ENCODE measurements at regions not wholly inside any gene's neighbourhood (a gene's known extent, or its start where the extent isn't known, plus 50 kb on each side); places are given as distances from the start of the nearest gene placed in this dataset.
A peak's percentile ranks its signal among the peaks of the same experiment; 100 is the strongest.

GRCh38 chr14:60563113-60563512, 54.2 kb downstream of the SIX6 start:
- no peaks in the 10 kb centered on the region for H4K20me1 ChIP-seq (ENCODE audit: insufficient read depth)

GRCh38 chr14:60565211-60565610, 56.3 kb downstream of the SIX6 start:
- peak overlapping the region; percentile 9; the same call in 1 of the 2 replicates for H3K27ac ChIP-seq
- H4K20me1 ChIP-seq (ENCODE audit: insufficient read depth), result no peaks in the 10 kb centered on the region
- H3K4me2 ChIP-seq (ENCODE audit: unreplicated experiment), result peak overlapping the region; percentile 65
- no peaks in the 10 kb centered on the region for H3K36me3 ChIP-seq (ENCODE audit: low read depth)
- TF ChIP-seq EZH2 (IDR thresholded peaks at IDR 0.05; ENCODE audit: insufficient read depth, poor library complexity, severe bottlenecking) (no peak), EZH2phosphoT487 (IDR thresholded peaks at IDR 0.05; ENCODE audit: insufficient read depth, low read depth) (no peak)
- no peaks in the 10 kb centered on the region for H3K9me2 ChIP-seq (ENCODE audit: insufficient read depth)
- no peaks in the 10 kb centered on the region for H3K9me3 ChIP-seq (ENCODE audit: low read depth)
- peaks cover 39% of the 10 kb centered on the region for H3K4me1 ChIP-seq (ENCODE audit: insufficient read depth)
- H3K4me3 ChIP-seq, result no peak overlapping the region
- H3K9ac ChIP-seq, result no peak overlapping the region
- H3K79me2 ChIP-seq (ENCODE audit: insufficient read depth), result no peaks in the 10 kb centered on the region
- 15 to 22% methylated on average over 6 of the region's 6 CpGs for WGBS, 2 experiments (ENCODE audit: low coverage in 1 of 2, low lambda C conversion rate in 2 of 2, missing lambda C conversion rate in 2 of 2)
- H2AFZ ChIP-seq, result no peak overlapping the region
- peak; percentile 88 for DNase-seq
- in situ Hi-C loops (cut with MboI), result loop anchor here (25.0 kb wide), 1 partner anchor 503 kb away; no protein-coding TSS in a partner anchor
- no peaks in the 10 kb centered on the region for H3K27me3 ChIP-seq (replicated peaks; ENCODE audit: insufficient read depth)
- peaks cover 25% of the 10 kb centered on the region; the same call in 1 of the 2 replicates for H3F3A ChIP-seq (ENCODE audit: insufficient read depth)

More at GRCh38 chr14:60563113-60563512, 54.2 kb downstream of the SIX6 start:
- in situ Hi-C loops (cut with MboI), result loop anchor here (5.0 to 25.0 kb wide), 2 partner anchors 216 to 501 kb away; no protein-coding TSS in a partner anchor
- WGBS, 2 experiments (ENCODE audit: low coverage in 1 of 2, low lambda C conversion rate in 2 of 2, missing lambda C conversion rate in 2 of 2), result 3 to 4% methylated on average over 2 of the region's 2 CpGs
- no peaks in the 10 kb centered on the region for H3K79me2 ChIP-seq (ENCODE audit: insufficient read depth)
- H3K4me1 ChIP-seq (ENCODE audit: insufficient read depth), result peaks cover 39% of the 10 kb centered on the region
- H3K27me3 ChIP-seq (replicated peaks; ENCODE audit: insufficient read depth), result no peaks in the 10 kb centered on the region
- H3K4me2 ChIP-seq (ENCODE audit: unreplicated experiment), result peak overlapping the region; percentile 17
- H3K9me3 ChIP-seq (ENCODE audit: low read depth), result no peaks in the 10 kb centered on the region
- H3K4me3 ChIP-seq, result no peak overlapping the region
- no peak overlapping the region for H2AFZ ChIP-seq
- H3K9me2 ChIP-seq (ENCODE audit: insufficient read depth), result no peaks in the 10 kb centered on the region
- peak overlapping the region; percentile 42 for H3K27ac ChIP-seq
- H3F3A ChIP-seq (ENCODE audit: insufficient read depth), result peaks cover 25% of the 10 kb centered on the region; the same call in 1 of the 2 replicates
- no peak overlapping the region for H3K9ac ChIP-seq
- DNase-seq, result peak; percentile 81
- no peak for TF ChIP-seq EZH2phosphoT487 (IDR thresholded peaks at IDR 0.05; ENCODE audit: insufficient read depth, low read depth)
- TF ChIP-seq EZH2 (IDR thresholded peaks at IDR 0.05; ENCODE audit: insufficient read depth, poor library complexity, severe bottlenecking), result no peak
- no peaks in the 10 kb centered on the region for H3K36me3 ChIP-seq (ENCODE audit: low read depth)

GRCh38 chr14:60566101-60566500, 57.2 kb downstream of the SIX6 start:
- H3K9ac ChIP-seq, result no peak overlapping the region
- H3K36me3 ChIP-seq (ENCODE audit: low read depth), result no peaks in the 10 kb centered on the region
- in situ Hi-C loops (cut with MboI), result loop anchor here (25.0 kb wide), 1 partner anchor 504 kb away; no protein-coding TSS in a partner anchor
- 84 to 86% methylated on average over 5 of the region's 5 CpGs for WGBS, 2 experiments (ENCODE audit: low coverage in 1 of 2, low lambda C conversion rate in 2 of 2, missing lambda C conversion rate in 2 of 2)
- TF ChIP-seq EZH2 (IDR thresholded peaks at IDR 0.05; ENCODE audit: insufficient read depth, poor library complexity, severe bottlenecking) (no peak), EZH2phosphoT487 (IDR thresholded peaks at IDR 0.05; ENCODE audit: insufficient read depth, low read depth) (no peak)
- no peak overlapping the region for H3K27ac ChIP-seq
- H3K9me2 ChIP-seq (ENCODE audit: insufficient read depth), result no peaks in the 10 kb centered on the region
- H3K9me3 ChIP-seq (ENCODE audit: low read depth), result no peaks in the 10 kb centered on the region
- H3K4me2 ChIP-seq (ENCODE audit: unreplicated experiment), result no peak overlapping the region
- peaks cover 39% of the 10 kb centered on the region for H3K4me1 ChIP-seq (ENCODE audit: insufficient read depth)
- H3K4me3 ChIP-seq, result no peak overlapping the region
- H4K20me1 ChIP-seq (ENCODE audit: insufficient read depth), result no peaks in the 10 kb centered on the region
- H3K27me3 ChIP-seq (replicated peaks; ENCODE audit: insufficient read depth), result no peaks in the 10 kb centered on the region
- DNase-seq, result no peak
- peaks cover 25% of the 10 kb centered on the region; the same call in 1 of the 2 replicates for H3F3A ChIP-seq (ENCODE audit: insufficient read depth)
- H2AFZ ChIP-seq, result no peak overlapping the region
- no peaks in the 10 kb centered on the region for H3K79me2 ChIP-seq (ENCODE audit: insufficient read depth)

GRCh38 chr14:60573943-60574495, 65.1 kb downstream of the SIX6 start:
- H3K9me3 ChIP-seq (ENCODE audit: low read depth), result no peaks in the 10 kb centered on the region
- DNase-seq, result peak; percentile 90
- WGBS, 2 experiments (ENCODE audit: low coverage in 1 of 2, low lambda C conversion rate in 2 of 2, missing lambda C conversion rate in 2 of 2), result 15% methylated on average over 4 of the region's 4 CpGs
- H4K20me1 ChIP-seq (ENCODE audit: insufficient read depth), result no peaks in the 10 kb centered on the region
- no peak overlapping the region; the same call in 1 of the 2 replicates for H3K4me3 ChIP-seq
- H3K9me2 ChIP-seq (ENCODE audit: insufficient read depth), result no peaks in the 10 kb centered on the region
- in situ Hi-C loops (cut with MboI), result loop anchor here (25.0 kb wide), 1 partner anchor 512 kb away; no protein-coding TSS in a partner anchor
- peak overlapping the region; percentile 39; the same call in 1 of the 2 replicates for H3K9ac ChIP-seq
- no peaks in the 10 kb centered on the region for H3K27me3 ChIP-seq (replicated peaks; ENCODE audit: insufficient read depth)
- H3K36me3 ChIP-seq (ENCODE audit: low read depth), result no peaks in the 10 kb centered on the region
- H3K4me2 ChIP-seq (ENCODE audit: unreplicated experiment), result peak overlapping the region; percentile 56
- peaks cover 17% of the 10 kb centered on the region for H3F3A ChIP-seq (ENCODE audit: insufficient read depth)
- TF ChIP-seq EZH2 (IDR thresholded peaks at IDR 0.05; ENCODE audit: insufficient read depth, poor library complexity, severe bottlenecking) (no peak), EZH2phosphoT487 (IDR thresholded peaks at IDR 0.05; ENCODE audit: insufficient read depth, low read depth) (no peak)
- peak overlapping the region; percentile 63 for H2AFZ ChIP-seq
- peaks cover 17% of the 10 kb centered on the region for H3K4me1 ChIP-seq (ENCODE audit: insufficient read depth)
- peak overlapping the region; percentile 66 for H3K27ac ChIP-seq
- H3K79me2 ChIP-seq (ENCODE audit: insufficient read depth), result no peaks in the 10 kb centered on the region

Measured in GM23248 (cell line).